Activated T-cell treated with anti-CD3 and anti-CD28 coated beads for 48 hours (primary cell): ENCODE measurements at regions not wholly inside any gene's neighbourhood (a gene's known extent, or its start where the extent isn't known, plus 50 kb on each side); places are given as distances from the start of the nearest gene placed in this dataset.
A peak's percentile ranks its signal among the peaks of the same experiment; 100 is the strongest.

ENCODE experiments used
- DNase-seq: peaks from one replicate; pipeline ENCODE4 v3.0.0-alpha.2; 2020; ENCODE audit warnings: low read depth

DNA sequence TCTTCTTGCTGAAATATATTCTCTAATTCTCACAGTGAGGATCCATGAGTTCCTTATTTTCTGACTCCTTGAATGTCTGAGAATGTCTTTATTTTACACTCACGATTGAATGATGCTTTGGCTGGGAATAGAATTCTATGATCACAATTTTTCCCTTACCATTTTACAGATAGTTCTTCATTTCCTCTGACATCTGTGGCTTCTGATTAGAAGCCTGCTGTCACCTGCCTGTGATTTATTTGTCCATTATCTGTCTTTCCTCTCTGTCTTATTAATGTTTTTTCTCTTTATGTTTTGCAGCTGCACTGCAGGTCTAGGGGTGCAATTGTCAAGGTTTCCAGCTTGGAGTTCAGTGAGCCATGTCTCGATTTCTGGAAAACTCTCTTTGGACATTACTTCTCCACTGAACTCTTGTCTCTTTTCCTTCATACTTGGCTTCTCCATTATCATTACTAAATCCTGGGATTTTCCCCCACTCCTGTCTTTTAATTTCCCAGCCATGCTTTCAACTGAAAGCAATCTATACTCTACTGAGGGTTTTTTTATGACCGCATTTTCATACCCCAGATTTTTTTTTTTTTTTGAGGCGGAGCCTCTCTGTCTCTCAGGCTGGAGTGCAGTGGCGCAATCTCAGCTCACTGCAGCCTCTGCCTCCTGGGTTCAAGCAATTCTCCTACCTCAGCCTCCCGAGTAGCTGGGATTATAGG lies 85.8 kb upstream of the PRNP start:
- no peak for DNase-seq

- no peak for DNase-seq
Observed at GRCh38 chr20:4597215-4597614, 89.0 kb upstream of the PRNP start.

GRCh38 chr20:4593149-4593525 lies 93.1 kb upstream of the PRNP start:
- no peak for DNase-seq

GRCh38 chr20:4592316-4593148 lies 93.7 kb upstream of the PRNP start:
- DNase-seq: peak; percentile 65

DNA sequence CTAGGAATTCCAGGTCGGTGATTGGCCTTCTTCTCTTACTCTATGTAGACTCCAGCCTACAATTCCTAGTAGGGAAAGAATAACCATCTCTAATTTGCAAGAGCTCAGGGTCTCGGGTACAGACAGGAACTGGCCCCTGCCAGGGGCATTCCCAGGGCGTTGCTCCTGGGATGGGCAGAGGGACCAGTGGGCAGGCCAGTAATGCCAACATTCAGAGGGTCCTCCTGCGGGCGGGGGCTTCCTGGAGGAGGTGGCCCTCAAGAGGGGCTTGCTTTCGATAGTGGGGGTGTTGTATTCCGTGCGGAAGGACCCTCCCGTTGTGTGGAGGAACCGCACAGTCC lies 94.3 kb upstream of the PRNP start:
- DNase-seq: no peak

- DNase-seq: no peak
Observed at GRCh38 chr20:4585758-4586157, 100.5 kb upstream of the PRNP start.

DNA sequence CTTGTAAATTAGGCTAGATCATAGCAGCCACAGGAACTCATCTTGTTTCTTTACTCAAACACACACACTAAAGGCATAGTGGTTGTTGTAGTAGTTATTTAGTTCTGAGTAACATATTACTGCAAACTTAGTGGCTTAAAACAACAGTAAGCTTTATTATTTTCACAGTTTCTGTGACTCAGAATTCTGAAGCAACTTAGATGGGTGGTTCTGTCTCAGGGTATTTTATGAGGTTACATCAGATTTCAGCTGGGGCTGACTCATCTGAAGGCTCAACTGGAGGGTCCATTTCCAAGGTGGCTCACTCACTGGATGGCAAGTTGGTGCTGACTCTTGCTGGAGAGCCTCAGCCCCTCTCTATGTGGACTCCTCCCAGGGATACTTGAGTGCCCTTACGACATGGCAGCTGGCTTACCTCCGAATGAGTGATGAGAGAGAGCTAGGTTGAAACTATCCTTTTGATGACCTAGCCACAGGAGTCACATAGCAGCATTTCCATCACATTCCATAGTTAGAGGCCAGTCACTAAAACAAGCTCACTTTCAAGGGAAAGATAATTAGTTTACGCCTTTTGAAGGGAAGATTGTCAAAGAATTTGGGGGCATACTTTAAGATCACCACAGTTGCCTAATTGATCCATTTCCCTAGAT lies 101.0 kb upstream of the PRNP start:
- no peak for DNase-seq

GRCh38 chr20:4584510-4584909 lies 101.7 kb upstream of the PRNP start:
- no peak for DNase-seq

- no peak for DNase-seq
Observed at GRCh38 chr20:4581838-4582237, 104.4 kb upstream of the PRNP start.

DNA sequence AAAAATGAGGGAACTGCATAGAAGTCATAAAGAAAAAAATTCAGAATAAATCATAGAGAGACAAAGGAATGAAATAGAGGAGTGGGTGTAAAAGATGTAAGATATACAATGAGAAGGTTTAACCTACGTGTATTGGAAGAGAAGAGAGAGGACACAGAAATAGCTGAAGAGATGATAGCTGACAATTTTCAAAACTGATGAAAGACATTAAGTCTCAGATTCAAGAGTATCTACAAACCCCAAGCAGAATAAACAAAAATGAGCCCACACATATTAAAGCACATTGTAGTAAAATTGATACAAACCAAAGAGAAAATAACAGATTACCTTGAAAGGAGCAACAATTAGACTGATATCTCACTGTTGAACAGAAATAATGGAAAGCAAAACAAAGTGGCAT lies 107.9 kb upstream of the PRNP start:
- DNase-seq: no peak

GRCh38 chr20:4574356-4574690 lies 111.9 kb upstream of the PRNP start:
- DNase-seq: no peak

DNA sequence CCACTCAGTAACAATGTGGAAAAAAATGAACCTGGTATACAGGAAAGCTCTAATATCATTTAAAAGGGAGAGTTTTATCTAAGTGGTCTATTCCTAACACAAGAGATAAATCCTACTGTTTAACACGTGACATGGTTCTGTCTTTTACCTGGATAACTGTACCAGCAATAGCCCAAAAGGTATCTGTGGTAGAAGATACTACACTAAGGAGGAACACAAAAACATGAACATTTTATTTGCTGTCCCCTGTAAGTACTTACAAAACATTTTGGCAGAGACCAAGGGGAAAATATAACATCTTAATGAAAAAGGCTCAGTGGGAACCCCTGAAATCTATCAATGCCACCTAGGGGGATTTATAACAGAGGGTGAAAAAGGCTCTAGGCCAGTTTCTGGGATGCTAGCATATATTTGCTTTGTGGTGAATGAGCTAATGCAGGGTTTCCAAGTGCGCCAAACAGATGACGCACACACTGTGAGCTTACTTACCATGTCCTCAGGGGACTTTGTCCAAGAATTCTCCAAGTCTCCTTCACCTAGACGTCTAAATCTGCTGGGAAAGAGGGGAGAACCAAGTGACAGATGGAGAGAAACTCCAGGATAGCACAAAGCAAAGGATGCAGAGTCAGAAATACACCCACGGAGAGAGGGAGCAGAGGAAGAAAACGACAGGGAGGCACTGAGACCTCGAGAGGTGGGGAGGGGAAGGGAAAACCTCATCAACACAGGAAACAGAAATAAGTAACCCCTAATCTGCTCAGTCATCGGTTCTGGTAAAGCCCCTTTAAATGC lies 112.5 kb upstream of the PRNP start:
- DNase-seq: no peak

- no peak for DNase-seq
Observed at GRCh38 chr20:4571759-4572531, 114.3 kb upstream of the PRNP start.

DNA sequence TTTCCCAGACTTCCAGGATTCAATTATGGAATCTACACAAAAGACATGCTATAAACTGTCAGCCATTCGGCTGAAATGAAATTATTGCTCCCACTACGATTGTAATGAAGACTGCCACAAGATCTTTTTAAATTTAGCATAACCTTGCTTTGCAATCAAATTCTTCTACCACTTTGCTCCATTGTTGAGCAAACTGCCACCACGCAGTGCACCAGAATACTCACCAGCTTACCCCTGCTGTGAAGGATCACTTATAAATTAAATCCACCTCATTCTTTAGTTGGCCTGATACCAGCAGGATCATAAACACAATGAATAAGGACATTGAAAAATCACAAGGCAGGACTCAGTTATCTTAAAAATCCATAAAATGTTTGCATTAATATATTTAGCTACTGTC lies 116.4 kb upstream of the PRNP start:
- DNase-seq: no peak

DNA sequence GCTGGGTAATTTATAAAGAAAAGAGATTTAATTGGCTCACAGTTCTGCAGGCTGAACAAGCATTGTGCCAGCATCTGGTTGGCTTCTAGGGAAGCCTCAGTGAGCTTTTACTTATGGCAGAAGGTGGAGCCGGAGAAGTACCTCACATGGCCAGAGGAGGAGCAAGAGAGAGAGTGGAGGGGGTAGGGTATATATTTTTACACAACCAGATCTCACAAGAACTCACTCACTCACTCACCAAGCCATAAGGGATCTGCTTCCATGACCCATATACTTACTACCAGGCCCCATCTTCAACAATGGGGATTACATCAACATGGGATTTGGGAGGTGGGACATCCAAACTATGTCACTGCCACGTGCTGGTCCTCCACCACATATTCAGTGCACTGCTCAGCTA lies 117.2 kb upstream of the PRNP start:
- no peak for DNase-seq

- no peak for DNase-seq
Observed at GRCh38 chr20:4568361-4568959, 117.8 kb upstream of the PRNP start.

DNA sequence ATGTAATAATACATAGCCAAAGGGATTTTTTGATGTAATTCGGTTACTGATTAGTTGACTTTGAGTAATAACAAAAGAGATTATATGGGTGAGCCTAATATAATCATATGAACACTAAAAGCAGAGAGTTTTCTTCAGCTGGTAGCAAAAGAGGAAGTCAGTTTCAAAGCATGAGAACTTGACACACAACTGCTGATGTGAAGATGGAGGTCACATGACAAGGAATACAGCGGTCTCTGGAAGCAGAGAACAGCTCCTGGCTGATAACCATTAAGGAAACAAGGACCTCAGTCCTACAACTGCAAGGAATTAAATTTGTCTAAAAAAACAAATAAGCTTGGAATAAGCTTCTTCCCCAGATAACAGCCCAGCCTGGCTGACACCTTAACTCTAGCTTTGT lies 119.1 kb upstream of the PRNP start:
- no peak for DNase-seq

GRCh38 chr20:4563534-4563933 lies 122.7 kb upstream of the PRNP start:
- DNase-seq: no peak

DNA sequence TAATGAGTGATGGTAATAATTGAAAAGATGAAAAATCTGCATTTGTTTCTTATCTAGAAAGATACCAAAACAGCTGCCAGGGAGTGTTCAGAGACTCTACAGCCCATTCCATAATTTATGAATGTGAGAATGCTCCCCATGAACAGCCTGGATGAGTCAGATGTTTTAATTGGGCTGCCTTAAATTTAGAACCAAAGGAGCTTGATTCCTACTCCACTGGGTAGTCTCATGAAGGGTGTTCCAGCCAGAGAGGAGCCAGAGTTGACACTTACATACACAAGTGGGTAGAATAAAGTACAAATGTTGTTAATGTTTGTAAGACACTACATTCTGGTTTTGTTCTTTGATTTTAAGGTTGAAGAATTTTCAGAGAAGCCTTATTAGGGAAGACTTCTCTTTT lies 123.2 kb upstream of the PRNP start:
- DNase-seq: no peak

- no peak for DNase-seq
Observed at GRCh38 chr20:4560667-4561066, 125.6 kb upstream of the PRNP start.

GRCh38 chr20:4559906-4560305 lies 126.3 kb upstream of the PRNP start:
- no peak for DNase-seq

DNA sequence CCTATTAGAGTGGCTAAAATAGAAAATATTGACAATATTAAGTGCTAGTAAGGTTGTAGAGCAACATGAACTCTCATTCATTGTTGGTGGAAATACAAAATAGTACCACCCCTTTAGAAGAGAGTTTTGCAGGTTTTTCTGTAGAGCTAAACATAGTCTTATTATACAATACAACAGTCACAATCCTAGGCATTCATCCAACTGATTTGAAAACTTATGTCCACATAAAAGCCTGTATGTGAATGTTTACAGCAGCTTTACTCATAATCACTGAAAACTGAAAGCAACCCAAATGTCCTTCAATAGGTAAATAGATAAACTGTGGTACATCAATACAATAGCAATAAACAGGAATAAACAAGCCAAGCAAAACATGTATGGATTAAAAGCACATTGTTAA lies 127.2 kb upstream of the PRNP start:
- no peak for DNase-seq
